Endometrial microvascular endothelial cells (primary cell): ENCODE measurements at regions not wholly inside any gene's neighbourhood (a gene's known extent, or its start where the extent isn't known, plus 50 kb on each side); places are given as distances from the start of the nearest gene placed in this dataset.

Experiments used
- in situ Hi-C: cut with HindIII; loops from 2 replicates; pipeline ENCODE4 v1.10.0; 2017; ENCODE audit warnings: low sequenced_read_pairs, low pct_unique_long_range_greater_than_20kb; ENCODE audit errors: inconsistent ontology term

DNA sequence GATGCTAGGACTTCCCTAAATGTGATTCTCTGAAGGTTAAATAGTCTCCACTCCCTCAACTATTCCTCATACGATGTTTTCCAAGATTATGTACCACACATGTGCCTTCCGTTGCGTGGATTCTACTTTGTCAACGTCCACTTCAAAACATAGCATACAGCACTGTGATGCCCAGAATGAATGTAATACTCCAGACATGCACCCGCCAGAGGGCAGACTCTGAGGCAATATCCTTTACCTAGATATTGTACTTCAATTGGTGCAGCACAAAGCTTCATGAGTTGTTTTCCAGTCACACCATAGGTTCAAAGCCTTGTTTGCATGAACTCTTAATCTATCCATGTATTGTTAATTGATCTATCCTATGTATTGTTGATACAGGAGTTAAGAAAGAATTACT, 201.0 kb upstream of the NABP1 start:
- in situ Hi-C loops, result no loop called here

GRCh38 chr2:191478799-191479679, 198.9 kb upstream of the NABP1 start:
- in situ Hi-C loops, result no loop called here

GRCh38 chr2:191479680-191480023, 198.3 kb upstream of the NABP1 start:
- in situ Hi-C loops, result no loop called here

DNA sequence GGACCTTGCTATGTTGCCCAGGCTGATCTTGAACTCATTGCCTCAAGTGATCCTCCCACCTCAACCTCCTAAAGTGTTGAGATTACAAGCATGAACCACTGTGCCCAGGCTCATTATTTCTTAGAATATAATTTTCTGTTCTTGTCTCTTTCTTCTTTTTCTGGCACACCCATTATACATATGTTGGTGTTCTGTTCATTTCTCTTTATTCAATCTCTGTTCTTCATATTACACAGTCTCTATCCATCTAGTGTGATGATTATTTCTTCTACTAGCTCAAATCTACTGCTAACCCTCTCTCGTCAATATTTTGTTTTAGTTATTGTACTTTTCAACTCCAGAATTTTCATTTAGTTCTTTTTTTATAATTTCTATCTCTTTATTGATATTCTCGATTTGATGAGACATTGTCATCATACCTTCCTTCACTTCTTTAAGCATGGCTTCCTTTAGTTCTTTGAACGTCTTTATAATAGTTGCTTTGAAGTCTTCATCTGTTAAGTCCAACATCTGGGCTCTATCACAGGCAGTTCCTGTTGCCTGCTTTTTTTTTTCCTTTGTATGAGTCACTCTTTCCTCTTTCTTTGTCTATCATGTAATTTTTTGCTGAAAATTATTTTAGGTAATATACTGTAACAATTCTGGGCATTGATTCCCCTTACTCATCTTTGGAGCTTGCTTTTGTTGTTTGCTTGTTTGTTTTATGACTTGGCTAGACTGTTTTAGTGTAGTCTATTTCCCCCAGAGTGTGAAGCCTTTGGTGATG, 196.4 kb upstream of the NABP1 start:
- in situ Hi-C loops, result no loop called here

DNA sequence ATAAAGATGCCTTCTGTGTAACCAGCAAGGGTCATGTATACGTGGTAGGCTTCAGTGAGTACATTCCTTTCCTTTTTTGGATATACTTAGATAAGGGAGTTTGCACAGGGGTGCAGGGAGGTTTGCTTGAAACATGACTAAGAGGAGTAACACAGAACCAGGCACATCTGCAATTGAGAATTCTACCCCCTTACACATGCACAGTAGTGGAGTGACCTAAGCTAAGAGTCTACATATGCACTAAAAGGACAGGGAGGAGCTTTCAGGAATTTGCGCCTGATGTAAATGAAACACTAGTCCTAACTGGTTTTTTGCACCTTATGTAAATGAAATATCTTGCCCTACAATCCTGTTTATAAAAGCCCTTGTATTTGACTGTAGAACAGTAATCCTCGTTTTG, 194.8 kb upstream of the NABP1 start:
- in situ Hi-C loops, result no loop called here

DNA sequence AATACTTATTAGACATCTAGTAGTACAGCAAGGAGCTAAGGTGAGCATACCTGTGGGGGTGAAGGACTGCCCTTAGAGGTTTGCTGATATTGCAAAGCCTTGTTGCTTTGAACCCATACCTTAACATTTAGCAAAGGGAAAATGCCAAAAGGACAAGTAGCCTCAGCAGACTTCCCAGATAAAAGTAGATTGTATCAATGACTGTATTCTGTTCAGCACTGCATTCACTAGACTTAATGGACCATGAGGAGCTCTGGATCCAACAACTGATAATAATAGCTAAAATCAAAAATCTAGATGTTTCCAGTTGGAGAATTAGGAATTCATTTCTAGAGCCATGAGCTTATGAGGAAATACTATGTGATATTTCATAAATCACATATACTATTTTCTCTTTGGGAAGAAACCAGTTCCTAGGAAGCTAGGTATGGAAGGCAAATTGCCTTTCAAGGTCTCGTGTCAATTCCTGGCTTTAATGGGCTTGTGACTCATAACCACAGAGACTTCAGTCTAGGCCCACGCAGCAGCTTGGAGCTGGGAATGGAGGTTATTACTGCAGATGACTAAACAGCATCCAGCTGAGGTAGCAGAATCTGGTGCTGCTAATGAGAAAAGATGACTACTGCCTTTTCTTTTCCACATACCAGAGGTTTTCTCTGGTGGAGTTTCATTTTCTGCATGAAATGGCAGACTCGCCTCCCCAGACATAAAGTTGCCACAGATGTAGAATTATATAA, 191.2 kb upstream of the NABP1 start:
- in situ Hi-C loops, result no loop called here

DNA sequence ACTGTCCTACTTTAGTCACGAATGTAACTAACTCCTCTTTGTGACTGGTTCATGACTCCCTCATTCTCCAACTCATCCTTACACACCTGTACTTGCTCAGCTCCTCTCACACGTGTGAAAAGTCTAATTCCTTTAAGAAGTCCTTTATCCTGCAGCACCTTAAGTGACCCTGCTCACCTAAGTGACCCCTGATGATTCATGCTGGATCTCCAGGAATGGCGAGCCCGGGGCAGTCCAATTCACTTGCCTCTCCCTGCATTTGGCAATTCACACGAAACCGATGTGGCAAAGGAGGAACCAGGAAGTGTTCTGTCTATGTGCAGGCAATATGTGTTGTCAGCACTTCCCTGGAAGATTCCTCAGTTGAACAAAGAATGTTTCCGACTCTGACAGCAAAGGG, 189.8 kb upstream of the NABP1 start:
- in situ Hi-C loops, result no loop called here

DNA sequence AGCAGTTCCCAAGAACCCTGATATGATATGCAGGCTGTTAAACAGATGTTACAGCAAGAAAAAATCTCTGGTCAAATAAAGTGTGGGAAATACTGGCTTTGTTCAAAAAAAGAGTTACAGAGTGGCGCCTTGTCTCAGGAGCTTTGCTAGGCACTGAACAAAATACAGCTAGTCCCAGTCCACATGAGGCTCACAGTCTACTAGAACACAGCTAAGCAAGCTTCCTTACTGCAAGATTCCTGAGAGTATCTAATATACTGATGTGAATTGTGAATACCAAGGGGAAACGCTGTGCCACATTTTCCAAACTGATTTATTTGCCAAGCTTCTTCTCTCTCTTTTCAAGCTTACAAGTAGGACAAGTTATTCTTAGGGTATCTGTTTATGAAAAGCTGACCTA, 188.8 kb upstream of the NABP1 start:
- in situ Hi-C loops, result no loop called here

- in situ Hi-C loops, result no loop called here
Observed at GRCh38 chr2:191496838-191497237, 181.1 kb upstream of the NABP1 start.

GRCh38 chr2:191497822-191498221, 180.1 kb upstream of the NABP1 start:
- in situ Hi-C loops, result no loop called here

- in situ Hi-C loops, result no loop called here
Observed at GRCh38 chr2:191499050-191499449, 178.9 kb upstream of the NABP1 start.

DNA sequence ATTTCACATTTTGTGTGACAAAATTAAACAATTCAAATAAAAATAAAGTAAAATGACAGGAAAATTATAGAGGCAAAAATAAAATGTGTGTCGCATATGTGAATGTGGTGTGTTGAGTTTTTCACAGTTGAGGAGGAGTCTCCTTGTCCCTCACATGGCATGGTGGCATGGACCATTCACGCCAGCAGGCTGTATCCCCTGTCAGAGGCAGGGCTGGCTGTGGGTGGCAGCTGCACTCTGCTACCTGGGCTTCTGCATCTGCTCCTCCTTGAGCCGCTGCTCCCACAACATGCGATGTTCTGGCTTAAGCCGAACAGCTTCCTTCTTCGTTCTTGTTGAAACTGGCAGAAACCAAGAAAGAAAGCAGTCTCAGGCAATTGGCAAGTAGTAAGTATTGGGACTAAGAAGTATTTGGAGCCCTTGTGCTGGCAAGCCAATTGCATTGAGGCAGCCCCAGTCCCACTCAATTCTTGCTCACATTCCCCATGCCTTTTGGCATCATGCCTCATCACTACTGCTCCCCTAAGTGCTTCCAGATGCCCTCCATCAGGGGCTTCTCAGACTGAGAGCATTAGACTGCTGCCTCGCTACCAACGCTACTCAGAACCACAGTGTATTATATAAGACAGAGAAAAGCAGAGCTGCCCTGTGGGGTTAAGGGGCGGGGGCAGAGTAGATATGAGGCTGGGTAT, 177.9 kb upstream of the NABP1 start:
- in situ Hi-C loops, result loop anchor here (25.0 kb wide), 1 partner anchor 463 kb away; no protein-coding TSS in a partner anchor

- in situ Hi-C loops, result loop anchor here (25.0 kb wide), 1 partner anchor 463 kb away; no protein-coding TSS in a partner anchor
Observed at GRCh38 chr2:191500566-191500883, 177.4 kb upstream of the NABP1 start.

DNA sequence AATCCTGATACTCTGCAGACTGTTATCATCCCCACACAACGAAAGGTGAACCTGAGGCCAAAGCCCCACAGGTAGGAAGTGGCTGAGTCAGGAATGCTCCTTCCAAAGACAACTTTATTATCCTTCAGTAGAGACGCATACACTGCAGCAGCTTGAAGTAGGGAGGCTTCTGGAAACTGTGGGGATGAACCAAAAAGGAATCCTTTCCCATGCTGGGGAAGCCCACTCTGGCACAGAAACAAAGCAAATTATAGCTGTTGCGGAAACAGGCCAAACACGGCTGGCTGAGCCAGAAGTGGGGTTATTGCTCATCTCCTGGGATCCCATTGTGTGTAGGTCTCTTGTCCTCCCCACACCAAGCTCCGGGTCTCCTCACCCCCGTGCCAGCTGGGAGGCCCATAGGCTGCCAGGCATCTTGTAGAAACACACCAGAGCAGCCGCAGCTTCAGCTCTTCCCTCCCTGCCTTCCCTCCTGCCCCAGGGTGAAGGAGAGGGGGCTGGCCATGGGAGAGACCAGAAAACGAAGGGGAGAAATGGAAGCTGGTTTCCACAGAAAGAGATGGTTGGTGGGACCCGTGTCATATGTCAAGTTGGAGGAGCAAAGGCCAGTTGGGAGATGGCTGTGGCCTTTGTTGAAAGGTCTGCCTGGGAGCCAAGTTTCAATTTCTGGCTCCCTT, 176.9 kb upstream of the NABP1 start:
- in situ Hi-C loops, result loop anchor here (25.0 kb wide), 1 partner anchor 464 kb away; no protein-coding TSS in a partner anchor

- in situ Hi-C loops, result loop anchor here (25.0 kb wide), 1 partner anchor 464 kb away; no protein-coding TSS in a partner anchor
Observed at GRCh38 chr2:191501561-191502168, 176.3 kb upstream of the NABP1 start.

GRCh38 chr2:191506515-191506914, 171.4 kb upstream of the NABP1 start:
- in situ Hi-C loops, result loop anchor here (25.0 kb wide), 1 partner anchor 469 kb away; no protein-coding TSS in a partner anchor

- in situ Hi-C loops, result loop anchor here (25.0 kb wide), 1 partner anchor 470 kb away; no protein-coding TSS in a partner anchor
Observed at GRCh38 chr2:191507252-191507853, 170.6 kb upstream of the NABP1 start.
